ENCODE measurements at regions not wholly inside any gene's neighbourhood (a gene's known extent, or its start where the extent isn't known, plus 50 kb on each side); places are given as distances from the start of the nearest gene placed in this dataset.

DNA sequence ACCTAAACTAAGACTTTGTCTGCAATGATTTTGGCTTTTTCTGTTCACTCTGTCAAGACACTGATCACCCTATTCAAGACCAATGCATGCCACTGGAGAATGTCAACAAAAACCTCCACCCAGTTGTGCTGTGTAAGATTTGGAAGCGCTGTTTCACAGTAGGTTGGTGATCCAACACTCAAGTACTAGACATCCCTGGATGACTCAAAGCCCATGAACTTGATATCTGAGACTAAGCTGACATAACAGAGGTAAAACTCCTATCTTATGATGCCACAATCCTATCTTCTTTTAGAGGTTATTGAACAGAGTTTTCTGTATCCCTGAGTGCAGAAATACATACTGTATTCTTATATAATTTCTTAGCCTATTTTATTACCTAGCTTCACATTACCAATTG lies 251.3 kb upstream of the ETAA1 start:
- Histone ChIP-seq H3K9me3 (ENCODE audit: control insufficient read depth, insufficient read depth, low read depth, low read length) (no peaks in the 10 kb centered on the region), H3K36me3 (ENCODE audit: control insufficient read depth in 2 of 2, insufficient read depth in 1 of 2, low read length in 2 of 2) (no peaks in the 10 kb centered on the region), H3K4me3 (ENCODE audit: low read depth, low read length) (no peak overlapping the region), H3K27ac (ENCODE audit: extremely low read depth, low read depth, low read length) (no peak overlapping the region), H3K4me1 (ENCODE audit: control insufficient read depth, insufficient read depth, low read length) (no peaks in the 10 kb centered on the region)
- TF ChIP-seq ZBTB26 (tag by site-specific recombination; optimal IDR thresholded peaks at IDR 0.05) (no peak), ZNF830 (tag by site-specific recombination; IDR thresholded peaks at IDR 0.05; ENCODE audit: low read depth) (no peak), EGR2 (tag by site-specific recombination; IDR thresholded peaks at IDR 0.05; ENCODE audit: low read depth) (no peak), HOXD13 (CRISPR knock-in tag; IDR thresholded peaks at IDR 0.05; ENCODE audit: borderline replicate concordance) (no peak), CTCF (tag by site-specific recombination; IDR thresholded peaks at IDR 0.05) (no peak), ZNF701 (tag by site-specific recombination; IDR thresholded peaks at IDR 0.05) (no peak), ZNF677 (tag by site-specific recombination; IDR thresholded peaks at IDR 0.05) (no peak), ZNF280C (tag by site-specific recombination; IDR thresholded peaks at IDR 0.05) (no peak)
- POLR2A ChIA-PET, result no interaction called here
- CTCF ChIA-PET, result interaction anchor here (0.7 kb wide), 1 partner anchor 917 kb away, joined by 3 read pairs; the partner anchor contains the start of gene C1D

DNA sequence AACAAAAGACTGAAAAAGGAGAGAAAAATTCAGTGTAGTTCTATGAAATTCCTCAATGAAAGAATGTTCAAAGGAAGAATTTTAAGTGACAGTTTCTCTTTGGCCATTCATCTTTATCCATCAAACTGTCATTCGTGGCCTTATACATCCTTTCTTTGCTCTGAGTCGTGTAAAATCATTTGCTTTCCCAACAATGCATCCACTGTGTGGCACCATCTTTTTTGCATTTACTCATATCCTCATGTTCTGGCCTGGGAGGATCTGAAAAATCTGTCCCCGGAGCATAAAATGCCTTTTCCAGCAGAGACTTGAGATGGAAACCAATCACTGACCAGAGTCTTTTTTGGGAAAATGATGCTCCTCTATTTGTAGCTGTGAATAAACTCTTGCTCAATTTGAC lies 240.3 kb upstream of the ETAA1 start:
- Histone ChIP-seq H3K36me3 (ENCODE audit: control insufficient read depth in 2 of 2, insufficient read depth in 1 of 2, low read length in 2 of 2) (no peaks in the 10 kb centered on the region), H3K4me1 (ENCODE audit: control insufficient read depth, insufficient read depth, low read length) (no peaks in the 10 kb centered on the region), H3K9me3 (ENCODE audit: control insufficient read depth, insufficient read depth, low read depth, low read length) (no peaks in the 10 kb centered on the region), H3K4me3 (ENCODE audit: low read depth, low read length) (no peak overlapping the region), H3K27ac (ENCODE audit: extremely low read depth, low read depth, low read length) (no peak overlapping the region)
- ChIA-PET CTCF (no interaction called here), POLR2A (no interaction called here)
- TF ChIP-seq ZNF211 (tag by site-specific recombination; IDR thresholded peaks at IDR 0.05; ENCODE audit: low read depth), result no peak
- TF ChIP-seq ZNF626 (tag by site-specific recombination; IDR thresholded peaks at IDR 0.05), result no peak
- TF ChIP-seq KLF7 (tag by site-specific recombination; IDR thresholded peaks at IDR 0.05; ENCODE audit: borderline replicate concordance), result no peak
- TF ChIP-seq YY2 (tag by site-specific recombination; IDR thresholded peaks at IDR 0.05), result no peak
- TF ChIP-seq ZNF423 (tag by site-specific recombination; IDR thresholded peaks at IDR 0.05), result no peak
- TF ChIP-seq EGR2 (tag by site-specific recombination; IDR thresholded peaks at IDR 0.05; ENCODE audit: low read depth), result no peak
- TF ChIP-seq ZNF610 (tag by site-specific recombination; IDR thresholded peaks at IDR 0.05; ENCODE audit: borderline replicate concordance), result no peak
- TF ChIP-seq ZNF585B (tag by site-specific recombination; IDR thresholded peaks at IDR 0.05), result no peak
- TF ChIP-seq OSR2 (tag by site-specific recombination; IDR thresholded peaks at IDR 0.05), result no peak
- no peak for TF ChIP-seq ZNF266 (tag by site-specific recombination; IDR thresholded peaks at IDR 0.05; ENCODE audit: low read depth)
- no peak for TF ChIP-seq HIC1 (tag by site-specific recombination; IDR thresholded peaks at IDR 0.05)
- no peak for TF ChIP-seq ZNF677 (tag by site-specific recombination; IDR thresholded peaks at IDR 0.05)
- no peak for TF ChIP-seq ZEB2 (tag by site-specific recombination; IDR thresholded peaks at IDR 0.05)
- no peak for TF ChIP-seq PRDM1 (tag by site-specific recombination; IDR thresholded peaks at IDR 0.05)
- no peak for TF ChIP-seq ZNF280D (tag by site-specific recombination; IDR thresholded peaks at IDR 0.05)
- TF ChIP-seq ZNF561 (tag by site-specific recombination; IDR thresholded peaks at IDR 0.05; ENCODE audit: borderline replicate concordance), result no peak
- no peak for TF ChIP-seq MEIS1 (CRISPR knock-in tag; IDR thresholded peaks at IDR 0.05; ENCODE audit: borderline replicate concordance)
